ENCODE measurements at regions not wholly inside any gene's neighbourhood (a gene's known extent, or its start where the extent isn't known, plus 50 kb on each side); places are given as distances from the start of the nearest gene placed in this dataset.

GRCh38 chr22:34798605-34799004 is 267.4 kb upstream of the ISX start:
- TF ChIP-seq POLR2A (IDR thresholded peaks at IDR 0.05) = no peak
- TF ChIP-seq CTCF (IDR thresholded peaks at IDR 0.05) = no peak
- Histone ChIP-seq H3K36me3 (ENCODE audit: low read depth, missing control alignments) (no peaks in the 10 kb centered on the region), H3K27ac (no peak overlapping the region), H3K4me1 (no peaks in the 10 kb centered on the region), H3K4me3 (no peak overlapping the region), H3K9me3 (no peaks in the 10 kb centered on the region), H3K27me3 (no peaks in the 10 kb centered on the region)
- WGBS, 2 donors = 21 to 35% methylated on average over 3 of the region's 3 CpGs
- intact Hi-C loops (cut with DNase I; ENCODE audit: low total_unique reads) = no loop called here
- DNase-seq = no peak

DNA sequence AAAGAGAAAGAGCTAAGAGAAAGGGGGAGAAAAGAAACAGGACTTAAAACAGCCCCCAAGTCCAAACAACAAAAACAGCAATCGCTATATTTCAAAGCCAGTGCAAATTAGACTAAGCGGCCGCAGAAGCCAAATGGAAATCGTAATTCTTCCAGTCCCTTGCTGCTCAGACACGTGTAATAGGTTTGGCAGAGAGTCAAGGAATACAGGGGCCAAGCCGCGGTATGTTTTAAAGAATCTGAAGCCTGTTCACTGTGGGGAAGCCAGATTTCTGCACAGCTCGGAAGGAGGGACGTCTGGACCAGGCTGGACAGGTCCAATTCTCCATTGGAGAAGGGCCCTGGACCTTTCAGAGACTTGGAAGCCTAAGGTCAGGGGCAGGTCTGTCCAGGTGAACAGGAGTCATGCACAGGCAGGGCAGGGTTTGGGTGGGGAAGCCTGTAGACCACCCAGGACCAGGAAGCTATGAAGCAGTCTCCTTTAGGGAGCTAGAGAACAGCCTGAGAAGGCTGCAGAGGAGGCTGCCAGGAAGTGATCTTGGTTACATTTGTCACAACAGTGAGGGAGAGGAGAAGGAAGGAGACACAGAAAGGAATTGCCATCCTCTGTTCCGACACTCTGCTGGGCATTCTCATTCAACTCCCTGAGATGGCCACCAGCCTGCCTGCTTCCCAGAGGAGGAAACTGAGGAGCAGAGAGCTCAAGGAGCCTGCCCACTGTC is 265.5 kb upstream of the ISX start:
- Histone ChIP-seq H3K36me3 (ENCODE audit: low read depth, missing control alignments) (no peaks in the 10 kb centered on the region), H3K4me3 (no peak overlapping the region), H3K27ac (no peak overlapping the region), H3K9me3 (no peaks in the 10 kb centered on the region), H3K4me1 (no peaks in the 10 kb centered on the region), H3K27me3 (no peaks in the 10 kb centered on the region)
- TF ChIP-seq CTCF (IDR thresholded peaks at IDR 0.05) = no peak
- no peak for TF ChIP-seq POLR2A (IDR thresholded peaks at IDR 0.05)
- no peak for DNase-seq
- intact Hi-C loops (cut with DNase I; ENCODE audit: low total_unique reads) = no loop called here
- WGBS, 2 donors = 35 to 39% methylated on average over 10 of the region's 10 CpGs

GRCh38 chr22:34801221-34801620 is 264.7 kb upstream of the ISX start:
- TF ChIP-seq CTCF (IDR thresholded peaks at IDR 0.05) = no peak
- no peak for TF ChIP-seq POLR2A (IDR thresholded peaks at IDR 0.05)
- DNase-seq = no peak
- H3K36me3 ChIP-seq (ENCODE audit: low read depth, missing control alignments) = no peaks in the 10 kb centered on the region
- no peaks in the 10 kb centered on the region for H3K4me1 ChIP-seq
- no peak overlapping the region for H3K27ac ChIP-seq
- no peaks in the 10 kb centered on the region for H3K27me3 ChIP-seq
- intact Hi-C loops (cut with DNase I; ENCODE audit: low total_unique reads) = no loop called here
- 91 to 96% methylated on average over 11 of the region's 11 CpGs for WGBS, 2 donors
- no peaks in the 10 kb centered on the region for H3K9me3 ChIP-seq
- no peak overlapping the region for H3K4me3 ChIP-seq

- no peaks in the 10 kb centered on the region for H3K9me3 ChIP-seq
- H3K27me3 ChIP-seq = no peaks in the 10 kb centered on the region
- no peaks in the 10 kb centered on the region for H3K4me1 ChIP-seq
- intact Hi-C loops (cut with DNase I; ENCODE audit: low total_unique reads) = no loop called here
- TF ChIP-seq CTCF (IDR thresholded peaks at IDR 0.05) (no peak), POLR2A (IDR thresholded peaks at IDR 0.05) (no peak)
- no peak for DNase-seq
- H3K27ac ChIP-seq = no peak overlapping the region
- 80 to 92% methylated on average over 3 of the region's 3 CpGs for WGBS, 2 donors
- H3K36me3 ChIP-seq (ENCODE audit: low read depth, missing control alignments) = no peaks in the 10 kb centered on the region
- no peak overlapping the region for H3K4me3 ChIP-seq
Observed at GRCh38 chr22:34804091-34804490, 261.9 kb upstream of the ISX start.

GRCh38 chr22:34804604-34805003 is 261.4 kb upstream of the ISX start:
- H3K4me1 ChIP-seq = no peaks in the 10 kb centered on the region
- 59 to 76% methylated on average over 2 of the region's 2 CpGs for WGBS, 2 donors
- no peaks in the 10 kb centered on the region for H3K9me3 ChIP-seq
- TF ChIP-seq CTCF (IDR thresholded peaks at IDR 0.05) (no peak), POLR2A (IDR thresholded peaks at IDR 0.05) (no peak)
- H3K27me3 ChIP-seq = no peaks in the 10 kb centered on the region
- H3K27ac ChIP-seq = no peak overlapping the region
- no peak for DNase-seq
- no peaks in the 10 kb centered on the region for H3K36me3 ChIP-seq (ENCODE audit: low read depth, missing control alignments)
- H3K4me3 ChIP-seq = no peak overlapping the region
- intact Hi-C loops (cut with DNase I; ENCODE audit: low total_unique reads) = no loop called here

Data from testis (tissue), 2 donors.